ENCODE measurements at regions not wholly inside any gene's neighbourhood (a gene's known extent, or its start where the extent isn't known, plus 50 kb on each side); places are given as distances from the start of the nearest gene placed in this dataset.

GRCh38 chr9:96047741-96048103 is 172.2 kb downstream of the ERCC6L2 start:
- Histone ChIP-seq H3K4me1 (peaks cover 0 to 48% (median 20%) of the 10 kb centered on the region in 4 donors), H3K36me3 (no peaks in the 10 kb centered on the region), H3K4me3 (peak overlapping the region in 1 of 4 donors; percentile 2), H3K9me3 (no peaks in the 10 kb centered on the region), H3K27me3 (no peaks in the 10 kb centered on the region), H3K27ac (peak overlapping the region; percentile 38 to 95 (median 84))
- DNase-seq (ENCODE audit: low spot score in 2 of 2) = no peak
- 50 to 58% methylated on average over 10 of the region's 10 CpGs for WGBS, 2 donors
- TF ChIP-seq CTCF (IDR thresholded peaks at IDR 0.05) (no peak), POLR2A (IDR thresholded peaks at IDR 0.05) (no peak), EP300 (IDR thresholded peaks at IDR 0.05) (no peak)

GRCh38 chr9:96047116-96047639 is 171.7 kb downstream of the ERCC6L2 start:
- Histone ChIP-seq H3K4me1 (peaks cover 0 to 43% (median 20%) of the 10 kb centered on the region in 4 donors), H3K27me3 (no peaks in the 10 kb centered on the region), H3K36me3 (no peaks in the 10 kb centered on the region), H3K27ac (peak overlapping the region in 3 of 4 donors; percentile 38 to 95 (median 91)), H3K9me3 (no peaks in the 10 kb centered on the region), H3K4me3 (no peak overlapping the region)
- DNase-seq (ENCODE audit: low spot score in 2 of 2) = no peak
- TF ChIP-seq CTCF (IDR thresholded peaks at IDR 0.05) (no peak), POLR2A (IDR thresholded peaks at IDR 0.05) (no peak), EP300 (IDR thresholded peaks at IDR 0.05) (no peak)
- WGBS, 2 donors = 68 to 75% methylated on average over 16 of the region's 16 CpGs

- Histone ChIP-seq H3K4me3 (no peak overlapping the region), H3K27ac (no peak overlapping the region), H3K27me3 (no peaks in the 10 kb centered on the region), H3K9me3 (no peaks in the 10 kb centered on the region), H3K4me1 (peaks cover 0 to 49% (median 20%) of the 10 kb centered on the region in 4 donors), H3K36me3 (no peaks in the 10 kb centered on the region)
- no peak for DNase-seq (ENCODE audit: low spot score in 2 of 2)
- WGBS, 2 donors = 89 to 98% methylated on average over 5 of the region's 5 CpGs
- TF ChIP-seq POLR2A (IDR thresholded peaks at IDR 0.05) = no peak
- TF ChIP-seq CTCF (IDR thresholded peaks at IDR 0.05) = no peak
- TF ChIP-seq EP300 (IDR thresholded peaks at IDR 0.05) = no peak
These were observed 170.3 kb downstream of the ERCC6L2 start for GRCh38 chr9:96045811-96046210.

DNA sequence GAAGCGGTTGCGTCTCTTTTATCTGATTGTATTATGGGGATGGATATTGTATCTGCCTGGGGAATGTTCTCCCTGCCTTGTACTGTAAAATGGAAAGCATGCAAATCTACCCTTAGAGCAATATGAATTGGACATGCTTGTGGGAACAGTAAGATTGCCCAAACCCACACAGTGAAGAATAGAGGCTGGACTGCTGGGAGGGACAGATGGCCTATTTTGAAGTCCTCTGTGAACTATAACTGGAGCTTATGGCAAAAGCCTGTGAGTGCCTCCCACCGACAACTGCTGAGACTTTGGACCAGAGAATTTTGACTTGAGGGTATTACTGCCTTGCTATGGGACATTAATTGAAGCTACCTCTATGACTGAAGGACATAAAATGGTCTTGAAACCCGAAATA is 168.9 kb downstream of the ERCC6L2 start:
- peaks cover 0 to 42% (median 10%) of the 10 kb centered on the region in 4 donors for H3K4me1 ChIP-seq
- 96% methylated on average over 4 of the region's 4 CpGs for WGBS, 2 donors
- peaks cover 0 to 4% (median 0%) of the 10 kb centered on the region in 3 donors for H3K36me3 ChIP-seq
- no peak overlapping the region for H3K4me3 ChIP-seq
- peaks cover 0 to 1% (median 0%) of the 10 kb centered on the region in 4 donors for H3K9me3 ChIP-seq
- no peaks in the 10 kb centered on the region for H3K27me3 ChIP-seq
- DNase-seq (ENCODE audit: low spot score in 2 of 2) = no peak
- TF ChIP-seq CTCF (IDR thresholded peaks at IDR 0.05) = no peak
- no peak for TF ChIP-seq POLR2A (IDR thresholded peaks at IDR 0.05)
- no peak for TF ChIP-seq EP300 (IDR thresholded peaks at IDR 0.05)
- no peak overlapping the region for H3K27ac ChIP-seq

DNA sequence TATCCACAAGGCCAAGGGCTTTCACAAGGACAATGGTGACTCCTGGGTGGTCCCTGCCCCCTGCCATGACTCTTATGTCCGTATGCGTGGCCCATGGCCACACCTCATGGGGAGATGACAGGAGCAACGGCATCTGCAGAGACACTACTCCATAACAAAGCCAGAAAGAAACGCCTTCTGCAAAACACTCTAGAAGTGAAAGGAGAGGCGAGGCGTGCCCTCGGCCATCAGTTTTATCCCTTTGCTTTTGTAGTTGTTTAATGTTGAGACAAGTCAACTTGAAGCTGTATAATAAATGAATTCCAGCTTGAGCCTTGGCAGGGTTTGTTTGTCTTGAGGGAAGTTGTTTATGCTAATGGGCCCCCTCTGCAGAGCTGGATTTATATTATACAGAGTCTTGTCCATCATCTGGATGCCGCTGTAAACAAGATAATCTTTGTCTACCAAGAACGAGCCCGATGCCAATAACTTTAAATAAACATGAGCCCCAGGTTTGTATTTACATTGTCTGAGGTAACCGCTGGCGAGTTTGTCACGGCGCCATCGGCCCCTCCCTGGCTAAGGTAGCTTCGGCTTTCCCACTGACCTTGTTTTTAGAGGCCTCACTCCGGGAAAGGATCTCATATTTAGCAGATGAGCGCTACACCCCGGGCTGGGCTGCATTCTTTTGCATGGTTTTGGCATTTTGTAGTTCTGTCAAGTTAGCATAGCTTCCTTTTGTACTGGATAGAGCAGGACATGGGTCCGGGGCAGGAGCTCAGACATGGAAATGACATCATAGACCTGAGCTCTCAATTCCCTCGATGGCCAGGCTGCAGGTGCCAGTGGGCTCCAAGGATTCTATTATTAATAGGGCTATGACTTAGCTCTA is 165.3 kb downstream of the ERCC6L2 start:
- Histone ChIP-seq H3K4me3 (no peak overlapping the region), H3K4me1 (peaks cover 0 to 14% (median 0%) of the 10 kb centered on the region in 4 donors), H3K9me3 (peaks cover 0 to 15% (median 0%) of the 10 kb centered on the region in 4 donors), H3K36me3 (peaks cover 0 to 16% (median 0%) of the 10 kb centered on the region in 3 donors), H3K27ac (peak overlapping the region in 1 of 4 donors; percentile 29), H3K27me3 (no peaks in the 10 kb centered on the region)
- DNase-seq (ENCODE audit: low spot score in 2 of 2) = no peak
- TF ChIP-seq CTCF (IDR thresholded peaks at IDR 0.05) (no peak), POLR2A (IDR thresholded peaks at IDR 0.05) (no peak), EP300 (IDR thresholded peaks at IDR 0.05) (no peak)
- WGBS, 2 donors = 47 to 57% methylated on average over 21 of the region's 21 CpGs

Data from tibial nerve (tissue), 4 donors.